HepG2 (cell line): ENCODE measurements at regions not wholly inside any gene's neighbourhood (a gene's known extent, or its start where the extent isn't known, plus 50 kb on each side); places are given as distances from the start of the nearest gene placed in this dataset.

ENCODE experiments used
- ATAC-seq: fragments of 200-7000 bp; cut with Tn5 transposase; 3 replicates; pipeline ENCODE4 v1.9.1; 2020; ENCODE audit warnings: mild to moderate bottlenecking, moderate library complexity
- BruUV-seq: library from RNA; stranded (reverse); fragments of 400-500 nt; replicated peaks from 2 replicates; lab custom pipeline; 2021; lab: Mats Ljungman, UMichigan
- CTCF ChIA-PET: fragments of 300-600 bp; formaldehyde crosslinking; extraction: SDS; loops from one replicate; lab custom pipeline; 2021; ENCODE audit warnings: low total read pairs, inconsistent platforms, low intra/inter-chr PET ratio; lab: Yijun Ruan, JAX
- POLR2A ChIA-PET: fragments of 350-600 bp; sonication (Branson Sonifier 250); formaldehyde crosslinking; loops from one replicate; lab custom pipeline; 2020; ENCODE audit warnings: antibody characterized with exemption, inconsistent platforms; lab: Yijun Ruan, JAX
- DNase-seq: peaks from one replicate; pipeline ENCODE4 v3.0.0-alpha.2; 2015; ENCODE audit warnings: low spot score
- FAIRE-seq: peaks from 3 replicates; lab custom pipeline; 2011; peaks lifted over from hg19 to GRCh38; lab: Jason Lieb, UNC
- H2AFZ ChIP-seq: one replicate; pipeline ENCODE4 v1.6.1; 2011; ENCODE audit warnings: low read length, inconsistent platforms
- H3K27ac ChIP-seq: fragments of 300-600 bp; 3 replicates; pipeline ENCODE4 v1.8.0; 2011; ENCODE audit warnings: mixed run types, mild to moderate bottlenecking, mixed read lengths, low read length, inconsistent platforms; ENCODE audit not compliant: insufficient read depth; ENCODE audit errors: extremely low read length
- H3K27me3 ChIP-seq, 2 experiments: fragments of 200-600 bp in 1 of 2; 2 replicates in 1 of 2; 3 replicates in 1 of 2; pipeline versions ENCODE4 v1.6.0 to v1.8.0; 2011; ENCODE audit warnings: low read length in 2 of 2, mild to moderate bottlenecking in 2 of 2, moderate library complexity in 2 of 2, inconsistent platforms in 1 of 2; ENCODE audit not compliant: insufficient read depth in 2 of 2, control insufficient read depth in 1 of 2
- H3K36me3 ChIP-seq, 2 experiments: fragments of 200-600 bp in 1 of 2; replicated peaks in 1 of 2; 2 replicates in 1 of 2; 3 replicates in 1 of 2; pipeline versions ENCODE4 v1.5.1 to v1.8.0; 2011; ENCODE audit warnings: low read length in 2 of 2, inconsistent platforms in 1 of 2; ENCODE audit not compliant: insufficient read depth in 2 of 2, control insufficient read depth in 1 of 2
- H3K4me1 ChIP-seq: 2 replicates; pipeline ENCODE4 v1.5.1; 2012; ENCODE audit warnings: low read length, inconsistent platforms; ENCODE audit not compliant: insufficient read depth
- H3K4me2 ChIP-seq: 2 replicates; pipeline ENCODE4 v1.6.0; 2011; ENCODE audit warnings: low read depth, low read length, inconsistent platforms
- H3K4me3 ChIP-seq, 3 experiments: fragments of 200-600 bp in 1 of 3; sonication (generic), shearing (Covaris generic) in 1 of 3; replicated peaks in 1 of 3; 2 replicates each; pipeline ENCODE4 v1.5.1; 2011 to 2016; ENCODE audit warnings: low read length in 3 of 3, inconsistent platforms in 2 of 3, low read depth in 2 of 3, mild to moderate bottlenecking in 2 of 3, control low read depth in 1 of 3, mixed read lengths in 1 of 3; ENCODE audit not compliant: insufficient read depth in 1 of 3
- H3K79me2 ChIP-seq: one replicate; pipeline ENCODE4 v1.6.1; 2011; ENCODE audit warnings: low read length, inconsistent platforms; ENCODE audit not compliant: insufficient read depth
- H3K9ac ChIP-seq: 2 replicates; pipeline ENCODE4 v1.6.0; 2011; ENCODE audit warnings: mild to moderate bottlenecking, low read depth, low read length, inconsistent platforms; ENCODE audit not compliant: insufficient read depth
- H3K9me3 ChIP-seq: 2 replicates; pipeline ENCODE4 v1.5.1; 2012; ENCODE audit warnings: mild to moderate bottlenecking, low read length
- H4K20me1 ChIP-seq: 2 replicates; pipeline ENCODE4 v1.6.0; 2011; ENCODE audit warnings: inconsistent platforms, mild to moderate bottlenecking, low read length, moderate library complexity; ENCODE audit not compliant: insufficient read depth
- FOXP1 ChIP-seq, 2 experiments: fragments of 450-650 bp in 1 of 2; IDR thresholded peaks; 2 replicates each; pipeline ENCODE4 v1.6.1; 2017 to 2018; ENCODE audit warnings: antibody characterized with exemption in 1 of 2
- MLXIP ChIP-seq: sonication (generic); formaldehyde crosslinking; IDR thresholded peaks from 2 replicates; pipeline ENCODE4 v1.9.0; 2021; ENCODE audit warnings: missing genetic modification reagents, borderline replicate concordance
- PATZ1 ChIP-seq: sonication (generic); formaldehyde crosslinking; IDR thresholded peaks from 2 replicates; pipeline ENCODE4 v1.4.0; 2020; ENCODE audit warnings: missing genetic modification reagents
- PHF21A ChIP-seq: sonication (generic); formaldehyde crosslinking; IDR thresholded peaks from 2 replicates; pipeline ENCODE4 v1.5.0; 2020; ENCODE audit warnings: mild to moderate bottlenecking, missing genetic modification reagents
- TEAD3 ChIP-seq: optimal IDR thresholded peaks from 2 replicates; pipeline ENCODE3; 2016; ENCODE audit warnings: borderline replicate concordance
- WGBS: methylation state at CpG from one replicate; pipeline ENCODE4 v1.1.6; 2017; ENCODE audit warnings: low lambda C conversion rate; 5-methylcytosine and 5-hydroxymethylcytosine counted together
- in situ Hi-C: cut with HindIII; loops from 2 replicates; pipeline ENCODE4 v1.10.0; 2017; ENCODE audit warnings: low pct_unique_long_range_greater_than_20kb; ENCODE audit not compliant: extremely low pct_ligation_motif_present
- intact Hi-C: fragments of 100-400 bp; cut with micrococcal nuclease; formaldehyde crosslinking; loops from one replicate; pipeline ENCODE4 v1.10.0; 2022; ENCODE audit not compliant: unreplicated experiment

GRCh38 chr1:244326757-244327156 is 125.0 kb downstream of the ADSS2 start:
- no peak overlapping the region for H3K4me2 ChIP-seq
- H2AFZ ChIP-seq, result no peak overlapping the region
- intact Hi-C loops, result loop anchor here (10.0 kb wide), 1 partner anchor 128 kb away; the partner anchor contains the start of gene ADSS2
- no peak overlapping the region for H3K9ac ChIP-seq
- POLR2A ChIA-PET, result no interaction called here
- CTCF ChIA-PET, result no interaction called here
- no peaks in the 10 kb centered on the region for H3K27me3 ChIP-seq
- TF ChIP-seq MLXIP (CRISPR knock-in tag), result no peak
- no peak for TF ChIP-seq PHF21A (CRISPR knock-in tag)
- TF ChIP-seq TEAD3 (CRISPR knock-in tag), result peak; percentile 63
- TF ChIP-seq PATZ1 (CRISPR knock-in tag), result no peak
- no peak for TF ChIP-seq FOXP1 (IDR thresholded peaks at IDR 0.05)
- TF ChIP-seq FOXP1 (CRISPR knock-in tag; IDR thresholded peaks at IDR 0.05), result peak; percentile 28; the same call in 1 of the 2 replicates
- TF ChIP-seq, all 625 proteins: peak for 2
- 2% methylated on average over 2 of the region's 2 CpGs for whole genome bisulfite sequencing
- ATAC-seq, result peak; percentile 51; the same call in 1 of the 3 replicates
- Histone ChIP-seq H3K4me1 (peaks cover 50% of the 10 kb centered on the region), H3K9me3 (peaks cover 6% of the 10 kb centered on the region; the same call in 1 of the 2 replicates), H3K79me2 (no peaks in the 10 kb centered on the region), H3K27ac (no peak overlapping the region), H4K20me1 (no peaks in the 10 kb centered on the region), H3K36me3 (no peaks in the 10 kb centered on the region), H3K4me3 (no peak overlapping the region)
- no TSS peak for BruUV-seq
- no peak for DNase-seq
- FAIRE-seq, result no peak
- in situ Hi-C loops, result no loop called here
